ENCODE measurements at regions not wholly inside any gene's neighbourhood (a gene's known extent, or its start where the extent isn't known, plus 50 kb on each side); places are given as distances from the start of the nearest gene placed in this dataset.

DNA sequence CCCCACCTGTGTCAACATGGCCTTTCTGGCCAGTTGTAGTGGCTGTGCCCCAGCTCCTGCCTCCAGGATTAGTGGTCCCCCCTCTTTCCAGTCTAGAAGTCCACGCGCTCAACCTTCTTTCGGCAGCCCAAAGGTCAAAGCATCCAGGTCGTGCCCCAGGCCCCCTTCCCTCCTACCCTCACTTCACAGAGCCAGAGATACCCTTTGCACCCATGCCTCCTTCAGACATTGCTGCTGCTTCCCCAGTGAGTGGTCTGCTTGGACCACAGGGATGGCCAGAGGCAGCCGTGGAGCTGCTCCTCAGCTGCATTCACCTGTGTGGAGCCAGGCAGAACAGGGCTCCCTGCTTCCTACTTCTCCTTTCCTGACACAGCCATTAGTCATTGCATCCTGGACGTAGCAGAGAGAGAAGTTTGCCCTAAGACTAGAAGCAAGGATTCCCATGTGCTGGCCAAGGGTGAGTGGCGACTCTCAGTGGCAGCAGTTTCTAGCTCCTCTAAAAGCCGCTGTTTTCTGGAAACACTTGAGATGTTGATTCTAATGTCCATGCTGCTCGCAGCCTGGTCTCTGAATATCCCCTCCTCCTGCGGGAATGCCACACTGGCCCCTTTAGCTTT, 243.1 kb upstream of the SHH start:
- no peak overlapping the region for H3K4me3 ChIP-seq
- H3K9me3 ChIP-seq: no peaks in the 10 kb centered on the region
- WGBS, 3 donors: 69 to 76% (median 71%) methylated on average over 10 of the region's 10 CpGs
- peak in 1 of 5 donors; percentile 17 for DNase-seq
- no peaks in the 10 kb centered on the region for H3K27me3 ChIP-seq
- TF ChIP-seq EP300 (IDR thresholded peaks at IDR 0.05): no peak
- TF ChIP-seq, protein P1, sequence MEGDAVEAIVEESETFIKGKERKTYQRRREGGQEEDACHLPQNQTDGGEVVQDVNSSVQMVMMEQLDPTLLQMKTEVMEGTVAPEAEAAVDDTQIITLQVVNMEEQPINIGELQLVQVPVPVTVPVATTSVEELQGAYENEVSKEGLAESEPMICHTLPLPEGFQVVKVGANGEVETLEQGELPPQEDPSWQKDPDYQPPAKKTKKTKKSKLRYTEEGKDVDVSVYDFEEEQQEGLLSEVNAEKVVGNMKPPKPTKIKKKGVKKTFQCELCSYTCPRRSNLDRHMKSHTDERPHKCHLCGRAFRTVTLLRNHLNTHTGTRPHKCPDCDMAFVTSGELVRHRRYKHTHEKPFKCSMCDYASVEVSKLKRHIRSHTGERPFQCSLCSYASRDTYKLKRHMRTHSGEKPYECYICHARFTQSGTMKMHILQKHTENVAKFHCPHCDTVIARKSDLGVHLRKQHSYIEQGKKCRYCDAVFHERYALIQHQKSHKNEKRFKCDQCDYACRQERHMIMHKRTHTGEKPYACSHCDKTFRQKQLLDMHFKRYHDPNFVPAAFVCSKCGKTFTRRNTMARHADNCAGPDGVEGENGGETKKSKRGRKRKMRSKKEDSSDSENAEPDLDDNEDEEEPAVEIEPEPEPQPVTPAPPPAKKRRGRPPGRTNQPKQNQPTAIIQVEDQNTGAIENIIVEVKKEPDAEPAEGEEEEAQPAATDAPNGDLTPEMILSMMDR (IDR thresholded peaks at IDR 0.05): no peak
- TF ChIP-seq POLR2A (IDR thresholded peaks at IDR 0.05): no peak
- intact Hi-C loops (cut with DNase I): no loop called here
- no peaks in the 10 kb centered on the region for H3K36me3 ChIP-seq
- no peaks in the 10 kb centered on the region for H3K4me1 ChIP-seq (ENCODE audit: insufficient read depth)
- H3K27ac ChIP-seq: no peak overlapping the region

DNA sequence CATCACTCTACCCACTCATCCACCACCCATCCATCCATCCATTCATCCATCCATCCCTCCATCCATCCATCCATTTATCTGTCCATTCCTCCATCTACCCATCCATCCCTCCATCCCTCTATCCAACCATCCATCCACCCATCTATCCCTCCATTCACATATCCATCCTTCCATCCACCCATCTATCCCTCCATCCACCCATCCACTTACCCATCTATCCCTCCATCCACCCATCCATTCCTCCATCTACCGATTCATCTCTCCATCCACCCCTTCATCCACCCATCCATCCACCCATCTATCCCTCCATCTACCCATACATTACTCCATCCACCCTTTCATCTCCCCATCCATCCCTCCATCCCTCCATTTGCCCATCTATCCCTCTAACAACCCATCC, 239.6 kb upstream of the SHH start:
- intact Hi-C loops (cut with DNase I): no loop called here
- no peaks in the 10 kb centered on the region for H3K27me3 ChIP-seq
- no peaks in the 10 kb centered on the region for H3K4me1 ChIP-seq (ENCODE audit: insufficient read depth)
- no peak overlapping the region for H3K4me3 ChIP-seq
- H3K9me3 ChIP-seq: no peaks in the 10 kb centered on the region
- no peaks in the 10 kb centered on the region for H3K36me3 ChIP-seq
- 83 to 94% (median 87%) methylated on average over 1 of the region's 1 CpG for WGBS, 3 donors
- DNase-seq: no peak
- H3K27ac ChIP-seq: no peak overlapping the region
- TF ChIP-seq EP300 (IDR thresholded peaks at IDR 0.05): no peak
- no peak for TF ChIP-seq POLR2A (IDR thresholded peaks at IDR 0.05)
- TF ChIP-seq, protein P1 (IDR thresholded peaks at IDR 0.05): no peak

DNA sequence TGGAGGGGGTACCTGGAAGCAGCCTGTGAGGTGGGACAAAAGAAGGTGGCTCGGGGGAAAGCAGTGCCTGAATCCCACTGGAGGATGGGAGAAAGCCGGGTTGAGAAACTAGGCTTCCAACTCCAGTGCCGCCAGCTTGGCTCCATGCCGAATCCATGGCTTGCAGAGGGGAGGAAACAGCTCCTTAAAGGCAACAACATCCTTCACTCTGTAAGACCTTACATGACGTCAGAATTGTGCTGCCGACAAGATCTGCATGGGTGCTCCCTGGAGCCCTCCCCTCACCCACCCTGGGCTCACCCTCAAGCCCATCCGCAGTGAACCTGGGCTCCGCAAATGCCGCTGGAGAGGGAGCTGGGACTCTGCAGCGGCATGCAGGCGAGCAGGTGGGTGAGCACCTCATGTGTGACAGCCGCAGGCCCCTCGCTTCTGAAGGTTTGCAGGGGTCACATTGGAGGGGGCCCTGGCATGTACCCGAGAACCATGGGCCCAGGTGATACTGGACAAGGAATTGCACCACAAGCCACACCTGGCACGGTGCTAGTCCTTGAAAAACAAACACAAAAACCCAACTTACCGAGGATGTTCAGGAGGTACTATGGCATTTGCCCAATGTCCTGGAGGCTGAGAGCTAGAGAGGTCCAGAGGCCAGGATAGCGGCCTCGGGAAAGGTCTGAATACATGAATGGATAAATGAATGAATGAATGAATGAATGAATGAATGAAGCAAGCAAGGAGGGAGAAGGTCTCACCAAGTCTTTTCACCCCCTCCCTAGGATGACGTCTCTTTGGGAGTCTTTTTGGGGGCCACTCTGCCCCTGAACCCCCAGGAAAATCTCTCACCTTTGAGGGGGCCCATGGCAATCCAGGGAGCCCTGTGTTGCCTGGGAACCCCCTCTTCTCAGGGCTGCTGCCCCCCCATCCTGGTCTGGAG, 238.6 kb upstream of the SHH start:
- DNase-seq: no peak
- WGBS, 3 donors: 82 to 88% (median 85%) methylated on average over 19 of the region's 19 CpGs
- Histone ChIP-seq H3K4me3 (no peak overlapping the region), H3K9me3 (no peaks in the 10 kb centered on the region), H3K36me3 (no peaks in the 10 kb centered on the region), H3K27ac (no peak overlapping the region), H3K27me3 (no peaks in the 10 kb centered on the region), H3K4me1 (ENCODE audit: insufficient read depth) (no peaks in the 10 kb centered on the region)
- TF ChIP-seq EP300 (IDR thresholded peaks at IDR 0.05): no peak
- no peak for TF ChIP-seq POLR2A (IDR thresholded peaks at IDR 0.05)
- TF ChIP-seq, protein P1 (IDR thresholded peaks at IDR 0.05): no peak
- intact Hi-C loops (cut with DNase I): no loop called here

DNA sequence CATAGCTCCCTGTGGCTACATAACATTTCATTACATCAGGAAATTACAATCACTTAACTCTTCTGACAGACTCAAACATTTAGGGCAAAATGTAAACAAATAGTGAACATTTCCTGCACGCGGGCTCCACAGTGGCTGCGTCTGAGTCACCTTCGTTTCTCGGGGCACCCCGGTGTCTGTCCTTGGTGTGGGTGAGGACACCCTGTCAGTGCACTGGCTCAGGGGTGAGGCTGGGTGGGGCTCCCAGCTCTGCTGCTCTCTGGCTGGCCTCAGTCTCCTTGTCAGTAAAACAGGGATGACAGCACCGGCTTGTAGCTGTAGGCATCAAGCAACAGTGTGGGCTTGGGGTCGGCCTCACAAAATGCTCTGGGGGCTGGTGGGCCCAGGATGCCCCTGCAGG, 237.1 kb upstream of the SHH start:
- no peak overlapping the region for H3K27ac ChIP-seq
- 83 to 92% (median 91%) methylated on average over 8 of the region's 8 CpGs for WGBS, 3 donors
- H3K4me1 ChIP-seq (ENCODE audit: insufficient read depth): no peaks in the 10 kb centered on the region
- no peaks in the 10 kb centered on the region for H3K9me3 ChIP-seq
- no peak for DNase-seq
- H3K4me3 ChIP-seq: no peak overlapping the region
- no peak for TF ChIP-seq POLR2A (IDR thresholded peaks at IDR 0.05)
- no peak for TF ChIP-seq EP300 (IDR thresholded peaks at IDR 0.05)
- TF ChIP-seq, protein P1 (IDR thresholded peaks at IDR 0.05): no peak
- intact Hi-C loops (cut with DNase I): no loop called here
- no peaks in the 10 kb centered on the region for H3K36me3 ChIP-seq
- no peaks in the 10 kb centered on the region for H3K27me3 ChIP-seq

All from ovary (tissue), 7 donors.